ENCODE measurements at regions not wholly inside any gene's neighbourhood (a gene's known extent, or its start where the extent isn't known, plus 50 kb on each side); places are given as distances from the start of the nearest gene placed in this dataset.

DNA sequence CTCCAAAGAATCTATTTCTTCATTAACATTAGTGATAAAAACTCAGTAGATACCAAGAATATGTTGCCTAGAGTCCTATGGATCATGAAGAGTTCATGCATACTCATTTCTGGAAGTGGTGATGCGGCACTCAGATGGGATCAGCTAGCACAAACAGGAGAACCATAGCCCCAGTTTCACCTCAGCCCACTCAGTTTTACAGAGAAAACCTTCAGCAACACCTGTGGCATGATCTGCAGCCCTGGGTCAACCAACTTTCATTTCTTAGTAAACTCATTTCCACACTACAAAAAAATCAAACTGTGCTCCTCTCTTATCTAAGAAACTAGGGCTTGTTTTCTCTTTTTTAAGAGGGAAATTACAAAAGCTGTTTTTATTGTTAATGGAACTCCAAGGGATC is 569.4 kb downstream of the CCDC85A start:
- TF ChIP-seq, protein P1, sequence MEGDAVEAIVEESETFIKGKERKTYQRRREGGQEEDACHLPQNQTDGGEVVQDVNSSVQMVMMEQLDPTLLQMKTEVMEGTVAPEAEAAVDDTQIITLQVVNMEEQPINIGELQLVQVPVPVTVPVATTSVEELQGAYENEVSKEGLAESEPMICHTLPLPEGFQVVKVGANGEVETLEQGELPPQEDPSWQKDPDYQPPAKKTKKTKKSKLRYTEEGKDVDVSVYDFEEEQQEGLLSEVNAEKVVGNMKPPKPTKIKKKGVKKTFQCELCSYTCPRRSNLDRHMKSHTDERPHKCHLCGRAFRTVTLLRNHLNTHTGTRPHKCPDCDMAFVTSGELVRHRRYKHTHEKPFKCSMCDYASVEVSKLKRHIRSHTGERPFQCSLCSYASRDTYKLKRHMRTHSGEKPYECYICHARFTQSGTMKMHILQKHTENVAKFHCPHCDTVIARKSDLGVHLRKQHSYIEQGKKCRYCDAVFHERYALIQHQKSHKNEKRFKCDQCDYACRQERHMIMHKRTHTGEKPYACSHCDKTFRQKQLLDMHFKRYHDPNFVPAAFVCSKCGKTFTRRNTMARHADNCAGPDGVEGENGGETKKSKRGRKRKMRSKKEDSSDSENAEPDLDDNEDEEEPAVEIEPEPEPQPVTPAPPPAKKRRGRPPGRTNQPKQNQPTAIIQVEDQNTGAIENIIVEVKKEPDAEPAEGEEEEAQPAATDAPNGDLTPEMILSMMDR (IDR thresholded peaks at IDR 0.05; ENCODE audit: insufficient read depth, low read length, poor library complexity, severe bottlenecking), result no peak
- TF ChIP-seq EZH2phosphoT487 (conservative IDR thresholded peaks at IDR 0.05; ENCODE audit: low read length), result no peak

Data from SU-DHL-6 (cell line).